Astrocyte (in vitro differentiated cells and primary cell): ENCODE measurements at regions not wholly inside any gene's neighbourhood (a gene's known extent, or its start where the extent isn't known, plus 50 kb on each side); places are given as distances from the start of the nearest gene placed in this dataset.

Experiments used
- EZH2 ChIP-seq: IDR thresholded peaks from 2 replicates; pipeline ENCODE4 v1.6.1; 2012; ENCODE audit warnings: mild to moderate bottlenecking, low read length, inconsistent platforms; ENCODE audit not compliant: insufficient read depth
- TF ChIP-seq, protein P1 (sequence below): IDR thresholded peaks from 2 replicates; pipeline ENCODE4 v1.5.1; 2011; ENCODE audit warnings: low read depth, mild to moderate bottlenecking, inconsistent platforms, low read length, moderate library complexity; ENCODE audit not compliant: insufficient read depth

DNA sequence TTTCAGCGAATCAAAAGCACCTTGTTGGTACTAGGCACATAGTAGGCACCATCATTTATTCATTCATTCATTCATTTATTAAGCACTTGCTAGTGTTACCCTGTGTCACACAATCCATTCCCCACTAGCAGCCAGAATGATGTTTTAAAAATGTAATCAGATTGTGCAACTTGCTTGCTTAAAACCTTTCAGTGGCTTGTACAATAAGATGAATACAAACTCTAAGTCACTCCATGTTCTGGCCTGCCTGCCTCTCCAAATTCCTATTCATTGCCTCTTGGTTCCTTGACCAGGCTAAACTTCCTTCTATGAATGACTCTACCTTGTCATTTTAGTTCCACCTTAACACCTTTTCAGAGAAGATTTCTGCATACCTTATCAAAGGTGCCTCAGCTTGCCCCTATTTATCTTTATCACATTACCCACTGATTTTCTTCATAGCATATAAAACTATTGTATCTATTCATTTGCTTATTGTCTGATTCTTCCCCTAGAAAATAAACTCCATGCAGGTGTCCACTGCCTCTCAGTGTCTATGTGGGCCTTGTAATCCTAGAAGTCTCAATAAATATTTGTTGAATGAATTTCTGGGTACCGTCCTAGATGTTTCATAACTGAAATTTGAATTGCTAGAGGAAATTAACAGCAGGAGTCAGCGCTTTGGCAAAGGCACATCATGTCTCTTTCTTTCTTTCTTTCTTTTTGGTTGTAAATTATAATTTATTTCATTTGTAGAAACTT lies 169.5 kb downstream of the TMEM26 start:
- TF ChIP-seq, protein P1, sequence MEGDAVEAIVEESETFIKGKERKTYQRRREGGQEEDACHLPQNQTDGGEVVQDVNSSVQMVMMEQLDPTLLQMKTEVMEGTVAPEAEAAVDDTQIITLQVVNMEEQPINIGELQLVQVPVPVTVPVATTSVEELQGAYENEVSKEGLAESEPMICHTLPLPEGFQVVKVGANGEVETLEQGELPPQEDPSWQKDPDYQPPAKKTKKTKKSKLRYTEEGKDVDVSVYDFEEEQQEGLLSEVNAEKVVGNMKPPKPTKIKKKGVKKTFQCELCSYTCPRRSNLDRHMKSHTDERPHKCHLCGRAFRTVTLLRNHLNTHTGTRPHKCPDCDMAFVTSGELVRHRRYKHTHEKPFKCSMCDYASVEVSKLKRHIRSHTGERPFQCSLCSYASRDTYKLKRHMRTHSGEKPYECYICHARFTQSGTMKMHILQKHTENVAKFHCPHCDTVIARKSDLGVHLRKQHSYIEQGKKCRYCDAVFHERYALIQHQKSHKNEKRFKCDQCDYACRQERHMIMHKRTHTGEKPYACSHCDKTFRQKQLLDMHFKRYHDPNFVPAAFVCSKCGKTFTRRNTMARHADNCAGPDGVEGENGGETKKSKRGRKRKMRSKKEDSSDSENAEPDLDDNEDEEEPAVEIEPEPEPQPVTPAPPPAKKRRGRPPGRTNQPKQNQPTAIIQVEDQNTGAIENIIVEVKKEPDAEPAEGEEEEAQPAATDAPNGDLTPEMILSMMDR, result no peak
- TF ChIP-seq EZH2, result no peak
